GM21786 (cell line): ENCODE measurements at regions not wholly inside any gene's neighbourhood (a gene's known extent, or its start where the extent isn't known, plus 50 kb on each side); places are given as distances from the start of the nearest gene placed in this dataset.
"Not testable (repeated sequence)": the region's sequence is repeated elsewhere in the genome, so short reads cannot be mapped to it uniquely, and the experiment has no call there.

Experiments used
- ATAC-seq: cut with Tn5 transposase; IDR thresholded peaks from one replicate; pipeline ENCODE4 v1.9.1; 2021; ENCODE audit not compliant: unreplicated experiment

- ATAC-seq: no peak
Measured at GRCh38 chr4:149983931-149984330, 94.3 kb upstream of the DCLK2 start.

GRCh38 chr4:149985981-149986380 lies 92.3 kb upstream of the DCLK2 start:
- ATAC-seq: no peak

GRCh38 chr4:149986917-149987316 lies 91.3 kb upstream of the DCLK2 start:
- ATAC-seq: no peak

- ATAC-seq: no peak
Measured at GRCh38 chr4:149987330-149988086, 90.7 kb upstream of the DCLK2 start.

GRCh38 chr4:149988087-149988410 lies 90.2 kb upstream of the DCLK2 start:
- ATAC-seq: no peak

- ATAC-seq: peak; percentile 39
Measured at GRCh38 chr4:149993030-149993429, 85.2 kb upstream of the DCLK2 start.

- ATAC-seq: no peak
Measured at GRCh38 chr4:149995134-149995756, 83.0 kb upstream of the DCLK2 start.

- peak; percentile 55 for ATAC-seq
Measured at GRCh38 chr4:149997881-149998421, 80.3 kb upstream of the DCLK2 start.

GRCh38 chr4:149999485-150000074 lies 78.7 kb upstream of the DCLK2 start:
- ATAC-seq: no peak

- ATAC-seq: no peak
Measured at GRCh38 chr4:150001815-150002214, 76.4 kb upstream of the DCLK2 start.

GRCh38 chr4:150002561-150002960 lies 75.7 kb upstream of the DCLK2 start:
- no peak for ATAC-seq

- no peak for ATAC-seq
Measured at GRCh38 chr4:150004481-150004880, 73.8 kb upstream of the DCLK2 start.

GRCh38 chr4:150005537-150005936 lies 72.7 kb upstream of the DCLK2 start:
- ATAC-seq: no peak

GRCh38 chr4:150006197-150006596 lies 72.0 kb upstream of the DCLK2 start:
- no peak for ATAC-seq

GRCh38 chr4:150007512-150007911 lies 70.7 kb upstream of the DCLK2 start:
- no peak for ATAC-seq

GRCh38 chr4:150008546-150008945 lies 69.7 kb upstream of the DCLK2 start:
- no peak for ATAC-seq

- no peak for ATAC-seq
Measured at GRCh38 chr4:150009533-150009932, 68.7 kb upstream of the DCLK2 start.

- ATAC-seq: no peak
Measured at GRCh38 chr4:150010525-150011126, 67.6 kb upstream of the DCLK2 start.

- ATAC-seq: no peak
Measured at GRCh38 chr4:150012851-150013360, 65.3 kb upstream of the DCLK2 start.

- not testable (repeated sequence) for ATAC-seq
Measured at GRCh38 chr4:150015910-150016309, 62.3 kb upstream of the DCLK2 start.

GRCh38 chr4:150016621-150017020 lies 61.6 kb upstream of the DCLK2 start:
- ATAC-seq: not testable (repeated sequence)

GRCh38 chr4:150018257-150018656 lies 60.0 kb upstream of the DCLK2 start:
- no peak for ATAC-seq
